Mammary epithelial cell (primary cell): ENCODE measurements at regions not wholly inside any gene's neighbourhood (a gene's known extent, or its start where the extent isn't known, plus 50 kb on each side); places are given as distances from the start of the nearest gene placed in this dataset.

Experiments used
- CTCF ChIP-seq, 2 donors: IDR thresholded peaks in 1 of 2; conservative IDR thresholded peaks in 1 of 2; 2 replicates each; pipeline ENCODE4 v1.5.1; 2011 to 2012; ENCODE audit warnings: inconsistent platforms in 2 of 2, low read length in 2 of 2, mild to moderate bottlenecking in 2 of 2, control low read depth in 1 of 2, low read depth in 1 of 2; ENCODE audit not compliant: insufficient read depth in 1 of 2; ENCODE audit errors: extremely low read depth in 1 of 2
- EZH2 ChIP-seq: IDR thresholded peaks from 2 replicates; pipeline ENCODE4 v1.6.1; 2012; ENCODE audit warnings: low read length, inconsistent platforms, borderline replicate concordance

DNA sequence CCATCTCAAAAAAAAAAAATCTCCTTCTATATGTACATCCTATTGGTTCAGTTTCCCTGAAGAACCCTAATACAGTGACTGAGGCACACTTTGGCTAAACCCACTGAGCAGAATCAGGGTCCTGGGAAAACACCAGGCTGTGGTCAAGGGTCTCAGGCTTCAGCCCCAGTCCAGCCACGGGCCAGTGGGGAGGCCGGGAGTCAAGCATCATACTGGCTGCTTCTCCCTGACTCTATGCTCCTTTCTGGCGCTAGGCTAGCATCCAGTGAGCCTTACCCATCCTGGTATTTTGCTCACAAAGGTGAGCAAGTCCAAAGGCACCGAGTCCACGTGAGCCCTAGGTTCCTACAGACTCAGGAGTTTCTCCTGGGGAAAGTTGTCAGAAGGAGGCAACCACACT, 752.5 kb downstream of the BRD1 start:
- TF ChIP-seq CTCF (conservative IDR thresholded peaks at IDR 0.05 in 1 of 2, IDR thresholded peaks at IDR 0.05 in 1 of 2; ENCODE audit: extremely low read depth in 1 of 2, insufficient read depth in 1 of 2, low read depth in 1 of 2, low read length in 2 of 2) = no peak
- no peak for TF ChIP-seq EZH2
